HUES6 (cell line): ENCODE measurements at regions not wholly inside any gene's neighbourhood (a gene's known extent, or its start where the extent isn't known, plus 50 kb on each side); places are given as distances from the start of the nearest gene placed in this dataset.

Experiments
- H3K27ac ChIP-seq: 2 replicates; pipeline ENCODE4 v1.7.0; 2013; ENCODE audit warnings: low read depth, mild to moderate bottlenecking, low read length, inconsistent platforms
- H3K27me3 ChIP-seq: 2 replicates; pipeline ENCODE4 v1.6.1; 2013; ENCODE audit warnings: low read length; ENCODE audit not compliant: control insufficient read depth, insufficient read depth
- H3K36me3 ChIP-seq: 2 replicates; pipeline ENCODE4 v1.6.1; 2013; ENCODE audit warnings: low read length; ENCODE audit not compliant: control insufficient read depth, insufficient read depth
- H3K4me1 ChIP-seq: 2 replicates; pipeline ENCODE4 v1.6.1; 2013; ENCODE audit warnings: low read length; ENCODE audit not compliant: control insufficient read depth, insufficient read depth
- H3K4me3 ChIP-seq: 2 replicates; pipeline ENCODE4 v1.5.1; 2013; ENCODE audit warnings: low read depth, low read length
- H3K9ac ChIP-seq: one replicate; pipeline ENCODE4 v1.6.1; 2013; ENCODE audit warnings: mild to moderate bottlenecking, low read length
- H3K9me3 ChIP-seq: 2 replicates; pipeline ENCODE4 v1.6.1; 2013; ENCODE audit warnings: low read depth, low read length; ENCODE audit not compliant: control insufficient read depth, insufficient read depth

DNA sequence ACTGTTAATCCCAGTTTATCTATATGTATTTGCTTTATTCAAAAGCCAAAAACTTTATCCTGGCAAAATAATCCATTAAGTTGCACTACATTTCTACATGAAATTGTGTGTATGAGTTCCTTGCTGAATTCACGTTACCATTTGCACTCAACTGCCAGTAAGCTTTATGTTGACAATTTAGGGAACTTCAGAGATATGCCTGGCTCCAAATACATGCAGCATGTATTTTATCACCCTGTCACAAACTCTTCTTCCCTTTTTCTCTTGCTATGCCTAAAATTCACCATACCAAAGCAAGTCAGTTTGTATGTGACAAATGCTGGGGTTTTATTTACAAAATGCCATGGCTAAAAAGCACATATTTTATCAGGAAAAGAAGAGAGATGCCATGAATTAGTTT, 157.6 kb upstream of the CDH2 start:
- H3K36me3 ChIP-seq, result no peaks in the 10 kb centered on the region
- H3K27ac ChIP-seq, result no peak overlapping the region
- H3K27me3 ChIP-seq, result no peaks in the 10 kb centered on the region
- H3K9me3 ChIP-seq, result no peaks in the 10 kb centered on the region
- no peak overlapping the region for H3K4me3 ChIP-seq
- H3K9ac ChIP-seq, result no peak overlapping the region
- H3K4me1 ChIP-seq, result no peaks in the 10 kb centered on the region

DNA sequence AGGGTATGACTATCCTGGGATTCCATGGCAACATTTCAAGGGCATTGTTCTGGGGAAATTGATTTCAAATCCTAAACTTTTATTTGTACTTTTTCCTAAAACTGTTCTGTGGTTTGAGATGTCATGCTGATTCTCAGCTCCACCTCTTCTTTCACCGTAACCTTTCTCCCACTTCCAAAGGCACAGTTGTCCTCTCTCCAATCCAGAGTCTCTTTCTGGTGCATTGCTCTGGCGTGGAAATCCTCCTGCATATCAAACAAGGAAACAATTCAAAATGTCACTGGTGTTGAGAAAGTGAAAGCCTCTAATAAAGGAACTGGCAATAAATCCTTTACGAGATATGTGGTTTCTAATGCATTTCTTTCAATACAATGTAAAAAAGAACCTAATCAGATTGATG, 155.1 kb upstream of the CDH2 start:
- Histone ChIP-seq H3K9me3 (no peaks in the 10 kb centered on the region), H3K9ac (no peak overlapping the region), H3K27me3 (no peaks in the 10 kb centered on the region), H3K4me1 (no peaks in the 10 kb centered on the region), H3K27ac (no peak overlapping the region), H3K4me3 (no peak overlapping the region), H3K36me3 (no peaks in the 10 kb centered on the region)

DNA sequence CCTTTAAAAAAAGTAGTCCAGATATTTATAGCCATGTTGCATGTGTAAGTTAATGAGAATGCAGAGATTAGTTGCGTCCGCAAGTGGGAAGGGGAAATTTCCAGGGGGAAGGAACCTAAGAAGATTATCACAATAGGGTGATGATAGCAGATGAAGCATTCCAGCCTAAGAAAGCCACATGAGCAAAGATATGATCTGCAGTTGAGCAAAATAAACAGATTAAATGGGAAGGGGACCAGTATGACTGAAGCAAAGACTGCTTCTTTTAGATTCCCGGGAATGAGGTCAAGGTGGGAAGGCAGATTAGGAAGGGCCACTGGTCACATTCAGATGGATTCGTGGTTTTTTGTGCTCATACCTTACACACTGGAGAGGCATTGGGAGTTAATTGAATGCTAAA, 154.6 kb upstream of the CDH2 start:
- Histone ChIP-seq H3K27ac (no peak overlapping the region), H3K4me1 (no peaks in the 10 kb centered on the region), H3K4me3 (no peak overlapping the region), H3K9me3 (no peaks in the 10 kb centered on the region), H3K36me3 (no peaks in the 10 kb centered on the region), H3K27me3 (no peaks in the 10 kb centered on the region), H3K9ac (no peak overlapping the region)

DNA sequence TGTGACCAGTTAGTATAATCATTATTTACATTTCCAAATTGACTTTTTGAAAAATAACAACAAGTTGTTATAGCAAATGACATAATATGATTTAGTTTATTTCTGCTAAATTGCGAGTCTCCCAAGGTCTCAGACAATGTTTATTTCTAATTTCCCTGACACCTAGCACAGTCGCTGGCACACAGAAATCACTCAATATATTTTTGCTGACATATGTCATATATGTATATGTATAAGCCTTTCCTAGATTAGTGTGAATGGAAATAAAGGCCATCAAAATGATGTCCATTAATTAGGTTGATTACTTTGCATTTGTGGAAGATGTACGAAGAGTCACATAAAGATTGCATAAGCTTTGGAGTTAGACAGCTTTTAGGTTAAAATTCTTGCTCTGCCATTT, 136.7 kb upstream of the CDH2 start:
- Histone ChIP-seq H3K9me3 (no peaks in the 10 kb centered on the region), H3K9ac (no peak overlapping the region), H3K27ac (no peak overlapping the region), H3K4me3 (no peak overlapping the region), H3K27me3 (no peaks in the 10 kb centered on the region), H3K36me3 (no peaks in the 10 kb centered on the region), H3K4me1 (no peaks in the 10 kb centered on the region)

DNA sequence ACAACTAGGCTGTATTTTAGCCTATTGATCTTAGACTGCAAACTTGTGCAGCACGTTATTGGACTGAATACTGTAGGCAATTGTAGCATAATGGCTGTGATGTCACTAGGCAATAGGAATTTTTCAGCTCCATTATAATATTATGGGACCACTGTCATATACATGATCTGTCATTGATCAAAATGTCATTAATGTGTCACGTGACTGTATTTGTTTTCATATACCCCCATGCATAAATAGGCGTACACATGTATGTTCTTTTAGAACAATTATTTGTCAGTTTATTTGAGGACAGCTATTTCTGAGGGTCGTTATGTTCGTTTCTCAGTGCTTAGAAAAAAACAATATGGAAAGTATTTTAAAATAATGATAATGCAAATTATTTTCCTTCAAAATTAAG, 111.9 kb upstream of the CDH2 start:
- Histone ChIP-seq H3K27ac (no peak overlapping the region), H3K9me3 (no peaks in the 10 kb centered on the region), H3K9ac (no peak overlapping the region), H3K36me3 (no peaks in the 10 kb centered on the region), H3K4me3 (no peak overlapping the region), H3K27me3 (peaks cover 18% of the 10 kb centered on the region; the same call in 1 of the 2 replicates), H3K4me1 (peaks cover 9% of the 10 kb centered on the region)

DNA sequence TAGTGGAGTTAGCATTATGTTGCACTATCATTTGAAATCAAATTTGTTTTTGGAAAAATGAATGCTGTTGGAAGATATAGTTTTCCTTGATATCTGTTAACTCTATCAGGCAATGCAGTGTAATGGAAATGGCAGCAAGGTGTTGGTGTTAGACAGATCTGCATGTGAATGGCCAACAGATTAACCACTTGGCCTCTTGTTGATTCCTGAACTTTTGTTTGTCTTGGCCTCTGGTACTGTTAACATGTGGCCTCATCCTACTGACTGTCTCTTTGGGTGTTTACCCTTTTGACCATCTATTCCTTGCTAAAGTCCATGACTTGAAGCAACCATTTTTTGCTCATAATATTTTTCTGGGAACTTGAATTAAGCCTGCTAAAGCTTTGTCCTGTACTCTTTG, 110.2 kb upstream of the CDH2 start:
- H3K36me3 ChIP-seq, result no peaks in the 10 kb centered on the region
- peak overlapping the region; percentile 1; the same call in 1 of the 2 replicates for H3K4me3 ChIP-seq
- H3K9ac ChIP-seq, result no peak overlapping the region
- no peak overlapping the region; the same call in 1 of the 2 replicates for H3K27ac ChIP-seq
- peaks cover 18% of the 10 kb centered on the region; the same call in 1 of the 2 replicates for H3K27me3 ChIP-seq
- peaks cover 9% of the 10 kb centered on the region for H3K4me1 ChIP-seq
- H3K9me3 ChIP-seq, result no peaks in the 10 kb centered on the region

DNA sequence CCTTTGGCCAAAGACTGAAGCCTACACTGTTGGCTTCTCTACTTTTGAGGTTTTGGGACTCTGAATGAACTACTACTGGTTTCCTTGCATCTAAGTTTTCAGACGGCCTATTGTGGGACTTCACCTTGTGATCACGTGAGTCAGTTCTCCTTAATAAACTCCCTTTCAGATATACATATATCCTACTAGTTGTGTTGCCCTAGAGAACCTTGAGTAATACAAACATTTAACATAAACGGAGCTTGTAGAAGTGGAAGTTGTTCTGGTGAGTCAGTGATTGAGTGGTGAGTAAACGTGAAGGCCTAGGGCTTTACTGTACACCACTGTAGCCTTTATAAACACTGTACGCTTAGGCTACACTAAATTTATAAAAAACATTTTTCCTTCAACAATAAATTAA, 107.2 kb upstream of the CDH2 start:
- Histone ChIP-seq H3K27ac (no peak overlapping the region), H3K4me3 (no peak overlapping the region), H3K36me3 (no peaks in the 10 kb centered on the region), H3K27me3 (peaks cover 18% of the 10 kb centered on the region; the same call in 1 of the 2 replicates), H3K9ac (no peak overlapping the region), H3K9me3 (no peaks in the 10 kb centered on the region), H3K4me1 (peaks cover 20% of the 10 kb centered on the region)

DNA sequence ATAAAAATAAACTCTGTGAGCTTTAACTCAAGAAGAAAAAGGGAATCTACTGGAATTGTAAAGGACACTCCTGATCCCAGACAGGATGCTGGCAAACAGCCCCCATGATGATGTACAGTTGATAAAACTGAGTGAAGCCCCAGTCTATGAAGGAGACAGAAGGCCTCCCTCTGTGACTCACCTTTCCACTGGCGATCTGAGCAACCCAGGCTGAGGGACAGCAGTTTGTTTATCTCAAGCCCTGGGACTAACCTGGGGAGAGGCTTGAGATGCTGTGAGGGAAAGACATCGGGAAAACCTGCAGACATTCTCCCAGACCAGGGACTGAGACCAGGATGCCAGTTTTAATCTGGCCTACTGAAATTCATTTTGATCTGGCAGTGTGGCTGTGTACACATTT, 104.5 kb upstream of the CDH2 start:
- Histone ChIP-seq H3K9me3 (no peaks in the 10 kb centered on the region), H3K27me3 (peaks cover 7% of the 10 kb centered on the region; the same call in 1 of the 2 replicates), H3K36me3 (no peaks in the 10 kb centered on the region), H3K4me3 (no peak overlapping the region), H3K9ac (no peak overlapping the region), H3K4me1 (0 out of 2 replicates have a peak, but pooled peaks cover 11% of the 10 kb centered on the region), H3K27ac (no peak overlapping the region)

DNA sequence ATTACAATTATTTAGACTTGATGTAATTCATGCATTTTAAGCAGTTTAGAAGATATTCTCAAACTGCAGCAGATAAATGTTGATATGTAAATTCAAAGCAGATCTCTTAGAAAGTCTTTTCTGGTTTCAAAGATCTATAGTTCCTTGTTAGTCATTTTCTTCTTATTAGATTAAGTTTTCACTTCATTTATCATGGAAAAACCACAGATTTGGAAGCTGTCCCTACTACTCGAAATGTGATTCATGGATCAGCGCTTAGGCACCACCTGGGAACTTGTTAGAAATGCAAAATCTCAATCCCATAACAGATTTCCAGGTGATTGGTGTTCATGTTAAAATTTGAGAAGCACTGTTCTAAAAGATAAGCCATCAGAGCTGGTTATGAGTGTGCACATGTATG, 92.8 kb upstream of the CDH2 start:
- Histone ChIP-seq H3K9ac (no peak overlapping the region), H3K4me1 (no peaks in the 10 kb centered on the region), H3K4me3 (no peak overlapping the region), H3K27ac (no peak overlapping the region), H3K36me3 (no peaks in the 10 kb centered on the region), H3K27me3 (no peaks in the 10 kb centered on the region), H3K9me3 (no peaks in the 10 kb centered on the region)

DNA sequence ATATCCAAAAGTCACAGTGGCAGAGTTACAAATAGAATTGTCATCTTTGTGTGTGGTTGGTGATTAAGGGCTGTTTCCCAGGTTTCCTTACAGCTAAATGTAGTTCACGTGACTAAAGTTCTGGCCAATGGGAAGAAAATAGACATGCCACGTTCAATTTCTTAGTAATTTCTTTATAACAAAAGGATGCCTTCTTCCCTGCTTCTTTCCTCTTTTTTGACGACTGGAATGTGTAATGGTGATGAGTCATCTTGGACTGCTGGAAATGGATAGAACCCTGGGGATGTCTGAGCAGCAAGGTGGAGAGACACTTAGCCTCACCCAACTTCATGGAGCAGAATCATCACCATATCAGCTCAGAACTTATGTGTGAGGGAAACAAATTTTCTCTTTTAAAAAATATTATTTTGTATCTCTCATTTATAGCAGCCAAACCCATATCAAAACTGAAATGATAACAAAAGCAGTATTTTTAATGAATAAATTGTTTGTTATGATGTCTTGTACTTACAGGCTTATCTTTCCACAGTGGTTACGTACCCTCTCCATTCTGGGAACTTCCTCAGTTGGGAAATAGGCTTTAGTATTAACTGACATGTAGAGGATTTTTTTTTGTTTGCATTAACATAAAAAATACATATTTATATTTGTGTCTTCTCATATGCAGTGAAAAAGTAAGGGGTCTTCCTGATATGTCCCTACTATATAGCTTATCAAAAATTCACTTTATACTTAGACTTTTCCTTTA, 91.1 kb upstream of the CDH2 start:
- Histone ChIP-seq H3K9me3 (no peaks in the 10 kb centered on the region), H3K36me3 (no peaks in the 10 kb centered on the region)

DNA sequence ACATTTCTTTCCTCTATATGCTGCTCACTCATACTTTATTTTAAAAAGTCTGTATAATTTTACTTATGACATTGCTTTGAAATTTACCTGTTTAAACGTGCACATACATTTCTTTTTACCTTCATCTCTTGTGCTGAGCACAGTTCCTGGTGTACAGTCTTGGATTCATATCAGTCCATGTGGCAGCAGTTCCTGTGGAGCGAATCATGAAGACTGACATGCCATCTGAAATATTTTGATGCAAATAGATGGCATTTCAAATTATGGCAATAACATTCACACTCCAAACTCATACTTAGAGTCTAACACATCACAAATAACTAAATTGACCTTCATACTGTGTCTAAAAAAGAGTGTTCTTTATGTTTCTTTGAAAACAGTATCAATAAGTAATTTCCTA, 90.3 kb upstream of the CDH2 start:
- H3K4me3 ChIP-seq, result no peak overlapping the region
- no peaks in the 10 kb centered on the region for H3K36me3 ChIP-seq
- H3K4me1 ChIP-seq, result no peaks in the 10 kb centered on the region
- H3K9ac ChIP-seq, result no peak overlapping the region
- no peak overlapping the region for H3K27ac ChIP-seq
- H3K9me3 ChIP-seq, result no peaks in the 10 kb centered on the region
- H3K27me3 ChIP-seq, result no peaks in the 10 kb centered on the region

More for the DNA sequence above, 91.1 kb upstream of the CDH2 start:
- no peak overlapping the region for H3K27ac ChIP-seq
- H3K4me3 ChIP-seq, result no peak overlapping the region
- no peaks in the 10 kb centered on the region for H3K27me3 ChIP-seq
- no peaks in the 10 kb centered on the region for H3K4me1 ChIP-seq
- H3K9ac ChIP-seq, result no peak overlapping the region
